ENCODE measurements at regions not wholly inside any gene's neighbourhood (a gene's known extent, or its start where the extent isn't known, plus 50 kb on each side); places are given as distances from the start of the nearest gene placed in this dataset.
"Not testable (repeated sequence)": the region's sequence is repeated elsewhere in the genome, so short reads cannot be mapped to it uniquely, and the experiment has no call there.

GRCh38 chr2:11877764-11878163 lies 131.3 kb downstream of the LPIN1 start:
- no peak for DNase-seq (ENCODE audit: low read depth)

- DNase-seq (ENCODE audit: low read depth): not testable (repeated sequence)
These were observed 138.8 kb downstream of the LPIN1 start for GRCh38 chr2:11885253-11885652.

GRCh38 chr2:11886899-11887298 lies 140.5 kb downstream of the LPIN1 start:
- DNase-seq (ENCODE audit: low read depth): not testable (repeated sequence)

- DNase-seq (ENCODE audit: low read depth): no peak
These were observed 142.8 kb downstream of the LPIN1 start for GRCh38 chr2:11889101-11889850.

GRCh38 chr2:11889854-11890253 lies 143.4 kb downstream of the LPIN1 start:
- no peak for DNase-seq (ENCODE audit: low read depth)

GRCh38 chr2:11891028-11891427 lies 144.6 kb downstream of the LPIN1 start:
- no peak for DNase-seq (ENCODE audit: low read depth)

GRCh38 chr2:11891671-11892440 lies 145.4 kb downstream of the LPIN1 start:
- DNase-seq (ENCODE audit: low read depth): no peak

- no peak for DNase-seq (ENCODE audit: low read depth)
These were observed 150.0 kb downstream of the LPIN1 start for GRCh38 chr2:11896386-11896785.

GRCh38 chr2:11898576-11898975 lies 152.1 kb downstream of the LPIN1 start:
- no peak for DNase-seq (ENCODE audit: low read depth)

- no peak for DNase-seq (ENCODE audit: low read depth)
These were observed 152.9 kb downstream of the LPIN1 start for GRCh38 chr2:11899264-11899818.

- DNase-seq (ENCODE audit: low read depth): not testable (repeated sequence)
These were observed 154.5 kb downstream of the LPIN1 start for GRCh38 chr2:11900891-11901290.

GRCh38 chr2:11901351-11902069 lies 155.1 kb downstream of the LPIN1 start:
- no peak for DNase-seq (ENCODE audit: low read depth)

- DNase-seq (ENCODE audit: low read depth): no peak
These were observed 156.7 kb downstream of the LPIN1 start for GRCh38 chr2:11903085-11903606.

- no peak for DNase-seq (ENCODE audit: low read depth)
These were observed 157.6 kb downstream of the LPIN1 start for GRCh38 chr2:11904029-11904428.

GRCh38 chr2:11904941-11905340 lies 158.5 kb downstream of the LPIN1 start:
- no peak for DNase-seq (ENCODE audit: low read depth)

GRCh38 chr2:11907190-11907589 lies 160.8 kb downstream of the LPIN1 start:
- no peak for DNase-seq (ENCODE audit: low read depth)

- DNase-seq (ENCODE audit: low read depth): no peak
These were observed 164.5 kb downstream of the LPIN1 start for GRCh38 chr2:11910971-11911370.

- no peak for DNase-seq (ENCODE audit: low read depth)
These were observed 166.5 kb downstream of the LPIN1 start for GRCh38 chr2:11912980-11913379.

- DNase-seq (ENCODE audit: low read depth): no peak
These were observed 168.0 kb downstream of the LPIN1 start for GRCh38 chr2:11914455-11914854.

GRCh38 chr2:11915650-11916049 lies 169.2 kb downstream of the LPIN1 start:
- no peak for DNase-seq (ENCODE audit: low read depth)

- no peak for DNase-seq (ENCODE audit: low read depth)
These were observed 173.5 kb downstream of the LPIN1 start for GRCh38 chr2:11919953-11920352.

- no peak for DNase-seq (ENCODE audit: low read depth)
These were observed 174.7 kb downstream of the LPIN1 start for GRCh38 chr2:11920993-11921583.
